SU-DHL-6 (cell line): ENCODE measurements at regions not wholly inside any gene's neighbourhood (a gene's known extent, or its start where the extent isn't known, plus 50 kb on each side); places are given as distances from the start of the nearest gene placed in this dataset.

Experiments
- CTCF ChIP-seq: fragments of 200-600 bp; sonication (generic); IDR thresholded peaks from one replicate; pipeline ENCODE4 v1.5.1; 2017; ENCODE audit warnings: antibody characterized with exemption, mild to moderate bottlenecking, low read length, moderate library complexity; ENCODE audit not compliant: insufficient read depth, poor library complexity, severe bottlenecking
- EZH2phosphoT487 ChIP-seq: fragments of 200-600 bp; sonication (generic), shearing (Covaris generic); conservative IDR thresholded peaks from 2 replicates; pipeline ENCODE4 v1.6.1; 2018; ENCODE audit warnings: mild to moderate bottlenecking, antibody characterized with exemption, low read length, moderate library complexity, mixed read lengths

- TF ChIP-seq EZH2phosphoT487 (no peak), CTCF (no peak)
These were observed 55.7 kb upstream of the MUCL1 start for GRCh38 chr12:54798651-54799050.
